Astrocyte (in vitro differentiated cells and primary cell): ENCODE measurements at regions not wholly inside any gene's neighbourhood (a gene's known extent, or its start where the extent isn't known, plus 50 kb on each side); places are given as distances from the start of the nearest gene placed in this dataset.

ENCODE experiments used
- DNase-seq: peaks from one replicate; pipeline ENCODE4 v3.0.0-alpha.2; 2010; ENCODE audit warnings: low read depth
- FAIRE-seq: peaks from 2 replicates; lab custom pipeline; 2011; peaks lifted over from hg19 to GRCh38; lab: Jason Lieb, UNC
- H2AFZ ChIP-seq: 2 replicates; pipeline ENCODE4 v1.6.0; 2012; ENCODE audit warnings: low read depth, low read length, inconsistent platforms
- H3K27ac ChIP-seq: 2 replicates; pipeline ENCODE4 v1.5.1; 2011; ENCODE audit warnings: low read depth, low read length, inconsistent platforms
- H3K27me3 ChIP-seq: 2 replicates; pipeline ENCODE4 v1.6.0; 2011; ENCODE audit warnings: low read length, inconsistent platforms; ENCODE audit not compliant: insufficient read depth
- H3K36me3 ChIP-seq: 2 replicates; pipeline ENCODE4 v1.5.1; 2011; ENCODE audit warnings: low read length, inconsistent platforms; ENCODE audit not compliant: insufficient read depth
- H3K4me1 ChIP-seq: 2 replicates; pipeline ENCODE4 v1.5.1; 2011; ENCODE audit warnings: low read length, inconsistent platforms; ENCODE audit not compliant: insufficient read depth
- H3K4me2 ChIP-seq: 2 replicates; pipeline ENCODE4 v1.6.0; 2012; ENCODE audit warnings: low read length, inconsistent platforms
- H3K4me3 ChIP-seq: 2 replicates; pipeline ENCODE4 v1.5.1; 2011; ENCODE audit warnings: low read depth, mild to moderate bottlenecking, low read length, inconsistent platforms; ENCODE audit not compliant: insufficient read depth
- H3K79me2 ChIP-seq: 2 replicates; pipeline ENCODE4 v1.6.0; 2012; ENCODE audit warnings: mild to moderate bottlenecking, low read length, inconsistent platforms; ENCODE audit not compliant: insufficient read depth
- H3K9ac ChIP-seq: 2 replicates; pipeline ENCODE4 v1.6.0; 2012; ENCODE audit warnings: mild to moderate bottlenecking, low read length, inconsistent platforms
- H3K9me3 ChIP-seq: 2 replicates; pipeline ENCODE4 v1.5.1; 2012; ENCODE audit warnings: low read depth, mild to moderate bottlenecking, low read length, inconsistent platforms; ENCODE audit not compliant: insufficient read depth
- H4K20me1 ChIP-seq: 2 replicates; pipeline ENCODE4 v1.6.0; 2012; ENCODE audit warnings: low read length, inconsistent platforms; ENCODE audit not compliant: insufficient read depth
- H3K27ac Mint-ChIP-seq: one replicate; pipeline ENCODE4 v1.8.0; 2021; ENCODE audit warnings: mild to moderate bottlenecking, mixed read lengths; ENCODE audit not compliant: unreplicated experiment
- H3K27me3 Mint-ChIP-seq: one replicate; pipeline ENCODE4 v1.8.0; 2021; ENCODE audit warnings: low read depth, mixed read lengths; ENCODE audit not compliant: unreplicated experiment
- H3K36me3 Mint-ChIP-seq: one replicate; pipeline ENCODE4 v1.8.0; 2021; ENCODE audit warnings: low read depth, mixed read lengths; ENCODE audit not compliant: unreplicated experiment
- H3K4me1 Mint-ChIP-seq: one replicate; pipeline ENCODE4 v1.8.0; 2021; ENCODE audit warnings: low read depth, mixed read lengths; ENCODE audit not compliant: unreplicated experiment
- H3K4me3 Mint-ChIP-seq: one replicate; pipeline ENCODE4 v1.8.0; 2021; ENCODE audit warnings: mild to moderate bottlenecking, moderate library complexity, mixed read lengths; ENCODE audit not compliant: unreplicated experiment
- H3K9me3 Mint-ChIP-seq: one replicate; pipeline ENCODE4 v1.8.0; 2021; ENCODE audit warnings: mild to moderate bottlenecking, mixed read lengths; ENCODE audit not compliant: unreplicated experiment
- CTCF ChIP-seq: IDR thresholded peaks from 2 replicates; pipeline ENCODE4 v1.5.1; 2011; ENCODE audit warnings: low read depth, mild to moderate bottlenecking, inconsistent platforms, low read length, moderate library complexity; ENCODE audit not compliant: insufficient read depth
- EZH2 ChIP-seq: IDR thresholded peaks from 2 replicates; pipeline ENCODE4 v1.6.1; 2012; ENCODE audit warnings: mild to moderate bottlenecking, low read length, inconsistent platforms; ENCODE audit not compliant: insufficient read depth

- H3K4me1 ChIP-seq: no peaks in the 10 kb centered on the region
- H3K36me3 Mint-ChIP-seq: no peaks in the 10 kb centered on the region
- H3K79me2 ChIP-seq: no peaks in the 10 kb centered on the region
- H3K4me3 ChIP-seq: no peak overlapping the region
- no peak overlapping the region for H3K27ac Mint-ChIP-seq
- H3K4me1 Mint-ChIP-seq: no peaks in the 10 kb centered on the region
- no peak for DNase-seq
- no peak overlapping the region for H3K4me3 Mint-ChIP-seq
- no peak for FAIRE-seq
- H4K20me1 ChIP-seq: no peaks in the 10 kb centered on the region
- H3K36me3 ChIP-seq: no peaks in the 10 kb centered on the region
- no peak overlapping the region for H3K27ac ChIP-seq
- no peaks in the 10 kb centered on the region for H3K9me3 Mint-ChIP-seq
- no peak overlapping the region for H3K4me2 ChIP-seq
- TF ChIP-seq EZH2 (no peak), CTCF (no peak)
- H3K9ac ChIP-seq: no peak overlapping the region
- H3K27me3 ChIP-seq: no peaks in the 10 kb centered on the region
- no peak overlapping the region for H2AFZ ChIP-seq
- H3K9me3 ChIP-seq: no peaks in the 10 kb centered on the region
- H3K27me3 Mint-ChIP-seq: no peaks in the 10 kb centered on the region
Observed at GRCh38 chr13:31918707-31919106, 112.9 kb upstream of the FRY start.

GRCh38 chr13:31919241-31919640 lies 112.3 kb upstream of the FRY start:
- Mint-ChIP-seq H3K9me3 (no peaks in the 10 kb centered on the region), H3K27ac (no peak overlapping the region), H3K27me3 (no peaks in the 10 kb centered on the region), H3K36me3 (no peaks in the 10 kb centered on the region), H3K4me3 (no peak overlapping the region), H3K4me1 (no peaks in the 10 kb centered on the region)
- no peak for FAIRE-seq
- TF ChIP-seq EZH2 (no peak), CTCF (no peak)
- Histone ChIP-seq H3K79me2 (no peaks in the 10 kb centered on the region), H3K9ac (no peak overlapping the region), H2AFZ (no peak overlapping the region), H4K20me1 (no peaks in the 10 kb centered on the region), H3K9me3 (no peaks in the 10 kb centered on the region), H3K4me1 (no peaks in the 10 kb centered on the region), H3K4me3 (no peak overlapping the region), H3K27me3 (no peaks in the 10 kb centered on the region), H3K36me3 (no peaks in the 10 kb centered on the region), H3K4me2 (no peak overlapping the region), H3K27ac (no peak overlapping the region)
- no peak for DNase-seq

GRCh38 chr13:31919971-31920726 lies 111.4 kb upstream of the FRY start:
- Histone ChIP-seq H3K27me3 (no peaks in the 10 kb centered on the region), H2AFZ (no peak overlapping the region), H3K4me1 (no peaks in the 10 kb centered on the region), H3K9ac (no peak overlapping the region), H4K20me1 (no peaks in the 10 kb centered on the region), H3K4me3 (no peak overlapping the region), H3K27ac (no peak overlapping the region), H3K4me2 (no peak overlapping the region), H3K36me3 (no peaks in the 10 kb centered on the region), H3K9me3 (no peaks in the 10 kb centered on the region), H3K79me2 (no peaks in the 10 kb centered on the region)
- DNase-seq: no peak
- Mint-ChIP-seq H3K4me3 (no peak overlapping the region), H3K9me3 (no peaks in the 10 kb centered on the region), H3K36me3 (no peaks in the 10 kb centered on the region), H3K27me3 (no peaks in the 10 kb centered on the region), H3K4me1 (no peaks in the 10 kb centered on the region), H3K27ac (no peak overlapping the region)
- no peak for TF ChIP-seq CTCF
- TF ChIP-seq EZH2: no peak
- FAIRE-seq: no peak
